GM12878 (cell line): ENCODE measurements at regions not wholly inside any gene's neighbourhood (a gene's known extent, or its start where the extent isn't known, plus 50 kb on each side); places are given as distances from the start of the nearest gene placed in this dataset.

Source experiments
- BHLHE40 ChIP-seq, 2 experiments: fragments of 450-650 bp in 1 of 2; IDR thresholded peaks; 2 replicates each; pipeline ENCODE4 v1.6.1; 2011 to 2017; ENCODE audit warnings: low read depth in 2 of 2, borderline replicate concordance in 1 of 2, improper control_type of control experiment in 1 of 2, low read length in 1 of 2, mild to moderate bottlenecking in 1 of 2
- CEBPZ ChIP-seq: fragments of 150-350 bp; IDR thresholded peaks from 2 replicates; pipeline ENCODE4 v1.6.1; 2016; ENCODE audit warnings: low read depth, low read length
- CHD4 ChIP-seq: fragments of 200-600 bp; sonication (generic); IDR thresholded peaks from 2 replicates; pipeline ENCODE4 v1.6.1; 2016; ENCODE audit warnings: mild to moderate bottlenecking
- CREM ChIP-seq: IDR thresholded peaks from 2 replicates; pipeline ENCODE4 v1.6.1; 2014; ENCODE audit warnings: antibody characterized with exemption, low read depth
- E2F4 ChIP-seq: IDR thresholded peaks from 2 replicates; pipeline ENCODE4 v1.6.1; 2012; ENCODE audit warnings: low read depth, low read length, improper control_type of control experiment
- EGR1 ChIP-seq, 2 experiments: IDR thresholded peaks; 1 replicate in 1 of 2; 2 replicates in 1 of 2; pipeline ENCODE4 v1.6.1; 2011 to 2012; ENCODE audit warnings: low read depth in 2 of 2, low read length in 2 of 2, borderline replicate concordance in 1 of 2, mild to moderate bottlenecking in 1 of 2, moderate library complexity in 1 of 2
- FOXM1 ChIP-seq: IDR thresholded peaks from 2 replicates; pipeline ENCODE4 v1.6.1; 2012; ENCODE audit warnings: low read depth, mild to moderate bottlenecking, inconsistent platforms, low read length, moderate library complexity
- IKZF2 ChIP-seq, 2 experiments: fragments of 450-650 bp; IDR thresholded peaks; 2 replicates each; pipeline ENCODE4 v1.6.1; 2017; ENCODE audit warnings: mild to moderate bottlenecking in 2 of 2, moderate library complexity in 2 of 2
- LARP7 ChIP-seq: fragments of 450-650 bp; IDR thresholded peaks from 2 replicates; pipeline ENCODE4 v1.6.1; 2017; ENCODE audit warnings: mild to moderate bottlenecking
- MEF2B ChIP-seq: fragments of 450-650 bp; IDR thresholded peaks from 2 replicates; pipeline ENCODE4 v1.6.1; 2018; ENCODE audit warnings: mild to moderate bottlenecking, moderate library complexity; ENCODE audit not compliant: partially characterized antibody, poor library complexity, severe bottlenecking
- MYB ChIP-seq: fragments of 150-350 bp; IDR thresholded peaks from 2 replicates; pipeline ENCODE4 v1.6.1; 2014; ENCODE audit warnings: mild to moderate bottlenecking, low read depth, low read length, borderline replicate concordance
- NBN ChIP-seq: fragments of 450-650 bp; IDR thresholded peaks from 2 replicates; pipeline ENCODE4 v1.6.1; 2016
- NR2C2 ChIP-seq: IDR thresholded peaks from 2 replicates; pipeline ENCODE4 v1.6.1; 2011; ENCODE audit warnings: borderline replicate concordance, low read depth; ENCODE audit not compliant: control insufficient read depth, insufficient read length
- NR2F1 ChIP-seq: fragments of 450-650 bp; conservative IDR thresholded peaks from 2 replicates; pipeline ENCODE4 v1.6.1; 2017; ENCODE audit warnings: mild to moderate bottlenecking
- POLR2AphosphoS2 ChIP-seq: IDR thresholded peaks from 2 replicates; pipeline ENCODE4 v1.6.1; 2011; ENCODE audit warnings: low read depth, mild to moderate bottlenecking, low read length, improper control_type of control experiment, moderate library complexity
- POU2F2 ChIP-seq: IDR thresholded peaks from 3 replicates; pipeline ENCODE4 v1.6.1; 2011; ENCODE audit warnings: low read depth, mild to moderate bottlenecking, low read length, borderline replicate concordance
- RAD51 ChIP-seq: fragments of 450-650 bp; IDR thresholded peaks from 2 replicates; pipeline ENCODE4 v1.6.1; 2016; ENCODE audit warnings: moderate library complexity, mild to moderate bottlenecking, inconsistent platforms
- RBBP5 ChIP-seq: fragments of 200-600 bp; sonication (generic); conservative IDR thresholded peaks from 2 replicates; pipeline ENCODE4 v1.6.1; 2016
- RELA ChIP-seq: fragments of 450-650 bp; IDR thresholded peaks from 2 replicates; pipeline ENCODE4 v1.8.0; 2014; ENCODE audit warnings: borderline replicate concordance; ENCODE audit not compliant: partially characterized antibody
- SIX5 ChIP-seq: IDR thresholded peaks from 2 replicates; pipeline ENCODE4 v1.6.1; 2011; ENCODE audit warnings: mild to moderate bottlenecking, low read depth, low read length, moderate library complexity; ENCODE audit not compliant: severe bottlenecking
- SMARCA5 ChIP-seq: fragments of 450-650 bp; IDR thresholded peaks from 2 replicates; pipeline ENCODE4 v1.6.1; 2017; ENCODE audit warnings: mild to moderate bottlenecking
- TAF1 ChIP-seq: IDR thresholded peaks from 2 replicates; pipeline ENCODE4 v1.6.1; 2011; ENCODE audit warnings: mild to moderate bottlenecking, low read depth, low read length, borderline replicate concordance
- USF1 ChIP-seq: IDR thresholded peaks from 2 replicates; pipeline ENCODE4 v1.6.1; 2011; ENCODE audit warnings: borderline replicate concordance, low read depth, mild to moderate bottlenecking, moderate library complexity, mixed read lengths, low read length; ENCODE audit not compliant: insufficient read depth; ENCODE audit errors: extremely low read length
- USF2 ChIP-seq: IDR thresholded peaks from 2 replicates; pipeline ENCODE4 v1.6.1; 2011; ENCODE audit warnings: low read depth, low read length, improper control_type of control experiment, borderline replicate concordance
- ZNF274 ChIP-seq: IDR thresholded peaks from one replicate; pipeline ENCODE4 v1.8.0; 2011; ENCODE audit not compliant: insufficient read length, insufficient read depth
- ZNF384 ChIP-seq: IDR thresholded peaks from 2 replicates; pipeline ENCODE4 v1.6.1; 2012; ENCODE audit warnings: low read depth, mild to moderate bottlenecking, low read length, improper control_type of control experiment, borderline replicate concordance

- TF ChIP-seq POLR2AphosphoS2, result no peak
- 0 out of 4 replicates have a peak, but pooled peaks of 1 of the 2 experiments have one; percentile 22 for TF ChIP-seq IKZF2 (IDR thresholded peaks at IDR 0.05)
- no peak for TF ChIP-seq MYB
- no peak for TF ChIP-seq USF1
- TF ChIP-seq RAD51, result no peak; the same call in 1 of the 2 replicates
- no peak for TF ChIP-seq ZNF274
- no peak for TF ChIP-seq ZNF384
- no peak for TF ChIP-seq RBBP5
- TF ChIP-seq CREM, result peak; percentile 21; the same call in 1 of the 2 replicates
- peak; percentile 16 for TF ChIP-seq MEF2B
- no peak for TF ChIP-seq RELA
- TF ChIP-seq SMARCA5, result no peak
- TF ChIP-seq FOXM1, result peak; percentile 62; the same call in 1 of the 2 replicates
- TF ChIP-seq E2F4, result no peak
- no peak for TF ChIP-seq BHLHE40 (IDR thresholded peaks at IDR 0.05; ENCODE audit: borderline replicate concordance in 1 of 2, low read depth in 2 of 2, low read length in 1 of 2)
- peak; percentile 79 for TF ChIP-seq NR2F1
- TF ChIP-seq TAF1, result no peak
- TF ChIP-seq NBN, result no peak
- no peak for TF ChIP-seq SIX5
- TF ChIP-seq LARP7, result no peak
- no peak for TF ChIP-seq CEBPZ
- TF ChIP-seq EGR1 (IDR thresholded peaks at IDR 0.05; ENCODE audit: borderline replicate concordance in 1 of 2, low read depth in 2 of 2, low read length in 2 of 2), result no peak
- TF ChIP-seq CHD4, result no peak
- TF ChIP-seq POU2F2, result no peak
- no peak for TF ChIP-seq NR2C2
- no peak for TF ChIP-seq USF2
Observed at GRCh38 chr5:54387659-54388232, 67.8 kb upstream of the HSPB3 start (continued).
